Endothelial cell of umbilical vein (primary cell): ENCODE measurements at regions not wholly inside any gene's neighbourhood (a gene's known extent, or its start where the extent isn't known, plus 50 kb on each side); places are given as distances from the start of the nearest gene placed in this dataset.

Source experiments
- BruUV-seq: library from RNA; stranded (reverse); fragments of 400-500 nt; replicated peaks from 2 replicates; lab custom pipeline; 2021; lab: Mats Ljungman, UMichigan
- CTCF ChIA-PET: fragments of 300-600, 350-600 bp; sonication (Branson Sonifier 250); formaldehyde crosslinking; loops from one replicate; lab custom pipeline; 2021; ENCODE audit warnings: antibody characterized with exemption, inconsistent platforms; lab: Charles Lee
- POLR2A ChIA-PET: fragments of 300-600, 350-600 bp; sonication (Branson Sonifier 250); formaldehyde crosslinking; loops from one replicate; lab custom pipeline; 2021; ENCODE audit warnings: antibody characterized with exemption, inconsistent platforms; lab: Charles Lee
- DNase-seq: peaks from one replicate; pipeline ENCODE4 v3.0.0-alpha.2; 2011; ENCODE audit warnings: low read depth, low spot score
- FAIRE-seq: peaks from 2 replicates; lab custom pipeline; 2011; peaks lifted over from hg19 to GRCh38; lab: Jason Lieb, UNC
- H2AFZ ChIP-seq: 2 replicates; pipeline ENCODE4 v1.6.0; 2012; ENCODE audit warnings: low read depth, low read length, control low read depth, inconsistent platforms
- H3K27ac ChIP-seq: 2 replicates; pipeline ENCODE4 v1.5.1; 2011; ENCODE audit warnings: low read depth, mild to moderate bottlenecking, control low read depth, low read length, moderate library complexity; ENCODE audit not compliant: insufficient read depth
- H3K27me3 ChIP-seq, 2 experiments: 2 replicates each; pipeline versions ENCODE4 v1.6.0 to v1.6.1; 2011; ENCODE audit warnings: low read length in 2 of 2, mixed read lengths in 1 of 2; ENCODE audit not compliant: control insufficient read depth in 2 of 2, insufficient read depth in 2 of 2
- H3K36me3 ChIP-seq, 2 experiments: 2 replicates in 1 of 2; 3 replicates in 1 of 2; pipeline ENCODE4 v1.5.1; 2011; ENCODE audit warnings: low read length in 2 of 2, mild to moderate bottlenecking in 1 of 2, moderate library complexity in 1 of 2; ENCODE audit not compliant: control insufficient read depth in 2 of 2, insufficient read depth in 2 of 2; ENCODE audit errors: extremely low read depth in 1 of 2
- H3K4me1 ChIP-seq: 3 replicates; pipeline ENCODE4 v1.5.1; 2011; ENCODE audit warnings: mild to moderate bottlenecking, low read length; ENCODE audit not compliant: control insufficient read depth, insufficient read depth; ENCODE audit errors: extremely low read depth
- H3K4me2 ChIP-seq: 2 replicates; pipeline ENCODE4 v1.6.1; 2011; ENCODE audit warnings: low read length, control low read depth, mixed read lengths; ENCODE audit not compliant: insufficient read depth
- H3K4me3 ChIP-seq, 3 experiments: fragments of 200-600 bp in 1 of 3; sonication (generic), shearing (Covaris generic) in 1 of 3; replicated peaks in 1 of 3; 2 replicates each; pipeline ENCODE4 v1.5.1; 2011 to 2016; ENCODE audit warnings: control low read depth in 3 of 3, low read length in 3 of 3, mild to moderate bottlenecking in 2 of 3, inconsistent platforms in 1 of 3, low read depth in 1 of 3, moderate library complexity in 1 of 3; ENCODE audit not compliant: insufficient read depth in 1 of 3
- H3K79me2 ChIP-seq: 2 replicates; pipeline ENCODE4 v1.6.0; 2012; ENCODE audit warnings: low read length, inconsistent platforms; ENCODE audit not compliant: control insufficient read depth, insufficient read depth
- H3K9ac ChIP-seq: replicated peaks from 2 replicates; pipeline ENCODE3; 2011; ENCODE audit warnings: low read length, control low read depth; ENCODE audit not compliant: insufficient read depth; ENCODE audit errors: extremely low read depth
- H3K9me1 ChIP-seq: replicated peaks from 3 replicates; pipeline ENCODE4 v1.6.0; 2011; ENCODE audit warnings: mild to moderate bottlenecking, low read length; ENCODE audit not compliant: control insufficient read depth, insufficient read depth; ENCODE audit errors: extremely low read depth
- H3K9me3 ChIP-seq: replicated peaks from 2 replicates; pipeline ENCODE4 v1.5.1; 2012; ENCODE audit warnings: low read length, inconsistent platforms; ENCODE audit not compliant: control insufficient read depth, insufficient read depth
- H4K20me1 ChIP-seq: replicated peaks from 2 replicates; pipeline ENCODE3; 2011; ENCODE audit warnings: mild to moderate bottlenecking, low read length; ENCODE audit not compliant: control insufficient read depth, insufficient read depth; ENCODE audit errors: extremely low read depth
- GATA2 ChIP-seq: IDR thresholded peaks from 2 replicates; pipeline ENCODE4 v1.7.0; 2011; ENCODE audit warnings: low read depth, mild to moderate bottlenecking, moderate library complexity, mixed read lengths, low read length; ENCODE audit not compliant: insufficient read length, insufficient read depth
- MYC ChIP-seq: IDR thresholded peaks from one replicate; pipeline ENCODE4 v1.6.1; 2011; ENCODE audit warnings: mild to moderate bottlenecking, low read depth, low read length
- POLR2A ChIP-seq: IDR thresholded peaks from 2 replicates; pipeline ENCODE4 v1.6.1; 2012; ENCODE audit warnings: low read depth, mild to moderate bottlenecking, control low read depth, low read length
- POLR2AphosphoS5 ChIP-seq: IDR thresholded peaks from 2 replicates; pipeline ENCODE4 v1.6.1; 2012; ENCODE audit warnings: low read depth, mild to moderate bottlenecking, control low read depth, low read length, moderate library complexity; ENCODE audit not compliant: insufficient read depth
- dilution Hi-C: fragments of 300-500 bp; cut with MboI; formaldehyde crosslinking; loops from one replicate; pipeline ENCODE4 v1.15.0; 2019; ENCODE audit warnings: low sequenced_read_pairs; ENCODE audit not compliant: extremely low pct_ligation_motif_present
- intact Hi-C: fragments of 100-400 bp; cut with micrococcal nuclease; formaldehyde crosslinking; loops from one replicate; pipeline ENCODE4 v1.10.0; 2022

- BruUV-seq: no TSS peak
- peaks cover 7 to 9% of the 10 kb centered on the region in 2 experiments for H3K27me3 ChIP-seq
- H3K79me2 ChIP-seq: no peaks in the 10 kb centered on the region
- ChIA-PET POLR2A (no interaction called here), CTCF (no interaction called here)
- intact Hi-C loops (no loop called here), dilution Hi-C loops (no loop called here)
- TF ChIP-seq GATA2: no peak
- no peak for TF ChIP-seq MYC
- no peaks in the 10 kb centered on the region for H4K20me1 ChIP-seq
- no peaks in the 10 kb centered on the region for H3K36me3 ChIP-seq
- no peak overlapping the region for H3K9ac ChIP-seq
- H3K9me3 ChIP-seq: no peaks in the 10 kb centered on the region
- H3K4me1 ChIP-seq: no peaks in the 10 kb centered on the region
- no peak overlapping the region for H3K4me3 ChIP-seq
- no peak for FAIRE-seq
- no peak overlapping the region for H3K4me2 ChIP-seq
- DNase-seq: no peak
- H3K27ac ChIP-seq: no peak overlapping the region
- H3K9me1 ChIP-seq: no peaks in the 10 kb centered on the region
- H2AFZ ChIP-seq: no peak overlapping the region
Observed at GRCh38 chr10:78870458-78870857, 198.3 kb upstream of the ZMIZ1 start.

- no peaks in the 10 kb centered on the region for H3K4me1 ChIP-seq
- dilution Hi-C loops: no loop called here
Observed at GRCh38 chr10:78871796-78872195, 197.0 kb upstream of the ZMIZ1 start.

More at GRCh38 chr10:78871796-78872195, 197.0 kb upstream of the ZMIZ1 start:
- no peak for DNase-seq
- H3K27me3 ChIP-seq: peaks cover 9% of the 10 kb centered on the region in 2 experiments
- H4K20me1 ChIP-seq: no peaks in the 10 kb centered on the region
- no peaks in the 10 kb centered on the region for H3K36me3 ChIP-seq
- no peak overlapping the region for H3K9ac ChIP-seq
- no peak overlapping the region for H3K4me3 ChIP-seq
- intact Hi-C loops: no loop called here
- ChIA-PET CTCF (no interaction called here), POLR2A (no interaction called here)
- no peak overlapping the region for H3K4me2 ChIP-seq
- no peak for FAIRE-seq
- no peaks in the 10 kb centered on the region for H3K9me1 ChIP-seq
- H3K9me3 ChIP-seq: no peaks in the 10 kb centered on the region
- no TSS peak for BruUV-seq
- TF ChIP-seq POLR2A (no peak), POLR2AphosphoS5 (no peak)
- H3K27ac ChIP-seq: no peak overlapping the region
- no peaks in the 10 kb centered on the region for H3K79me2 ChIP-seq
- H2AFZ ChIP-seq: no peak overlapping the region
